HG02885 (cell line): ENCODE measurements at regions not wholly inside any gene's neighbourhood (a gene's known extent, or its start where the extent isn't known, plus 50 kb on each side); places are given as distances from the start of the nearest gene placed in this dataset.
"Not testable (repeated sequence)": the region's sequence is repeated elsewhere in the genome, so short reads cannot be mapped to it uniquely, and the experiment has no call there.

Experiments
- ATAC-seq: cut with Tn5 transposase; IDR thresholded peaks from one replicate; pipeline ENCODE4 v1.9.1; 2021; ENCODE audit warnings: mild to moderate bottlenecking; ENCODE audit not compliant: unreplicated experiment, poor library complexity

GRCh38 chr2:126952216-126952615 lies 53.5 kb downstream of the TEX51 start:
- ATAC-seq = no peak

- no peak for ATAC-seq
These were observed 54.8 kb downstream of the TEX51 start for GRCh38 chr2:126953483-126953882.

DNA sequence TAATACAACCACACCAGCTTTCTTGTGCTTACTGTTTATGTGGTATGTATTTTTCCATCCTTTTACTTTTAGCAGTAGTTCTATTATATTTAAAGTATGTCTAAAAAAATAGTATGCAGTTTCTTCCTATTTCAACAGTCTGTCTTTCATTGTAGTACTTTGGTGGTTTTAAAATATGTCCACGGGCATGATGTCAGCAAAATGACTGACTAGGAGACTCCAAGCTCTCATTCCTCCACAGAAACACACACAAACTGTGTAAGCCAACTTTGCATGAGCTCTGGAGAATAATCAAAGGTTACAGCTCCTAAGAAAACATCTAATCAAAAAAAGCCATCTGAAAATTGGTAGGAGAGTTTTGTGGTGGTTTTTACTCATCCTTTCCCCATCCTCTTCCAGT lies 56.1 kb downstream of the TEX51 start:
- no peak for ATAC-seq

- not testable (repeated sequence) for ATAC-seq
These were observed 58.1 kb downstream of the TEX51 start for GRCh38 chr2:126956773-126957172.

GRCh38 chr2:126963390-126963789 lies 64.7 kb downstream of the TEX51 start:
- ATAC-seq = no peak

DNA sequence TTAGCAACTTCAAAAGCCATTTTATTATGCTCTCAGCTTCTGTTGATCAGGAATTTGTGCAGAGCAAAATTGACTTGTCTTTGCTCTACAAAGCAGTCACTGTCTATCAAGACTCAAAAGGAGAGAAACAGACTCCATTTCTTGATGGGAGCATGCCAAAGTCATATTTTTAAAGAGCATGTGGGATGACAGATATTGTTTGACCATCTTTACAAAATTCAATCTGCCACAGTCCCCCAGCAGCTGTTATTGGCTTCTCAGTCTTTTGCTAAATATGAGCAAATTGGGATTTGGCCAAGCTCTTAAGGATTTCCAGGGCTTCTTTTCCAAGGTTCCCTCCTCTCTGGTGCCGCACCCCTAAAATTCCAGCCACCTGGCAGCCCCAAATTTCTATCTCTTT lies 67.9 kb downstream of the TEX51 start:
- ATAC-seq = no peak

GRCh38 chr2:126970583-126970982 lies 71.9 kb downstream of the TEX51 start:
- no peak for ATAC-seq

- ATAC-seq = no peak
These were observed 72.4 kb downstream of the TEX51 start for GRCh38 chr2:126971162-126971480.

GRCh38 chr2:126971481-126972278 lies 73.0 kb downstream of the TEX51 start:
- ATAC-seq = peak; percentile 96

DNA sequence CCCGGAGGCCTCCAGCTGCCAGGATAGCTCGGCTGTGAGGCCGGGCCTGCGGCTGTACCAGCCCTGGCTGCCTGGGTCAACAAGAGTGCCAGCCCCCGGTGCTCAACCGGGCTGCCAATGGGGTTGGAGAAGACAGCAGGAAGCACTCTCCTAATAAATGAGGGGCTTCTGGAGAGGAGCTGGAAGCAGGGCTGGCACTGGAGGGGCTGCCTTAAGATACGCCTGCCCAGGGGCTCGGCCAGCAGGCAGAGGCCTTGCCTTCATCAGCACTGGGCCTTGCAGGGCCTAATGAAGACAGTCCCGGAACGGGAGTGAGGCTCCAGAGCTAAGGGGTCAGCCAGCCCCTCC lies 73.6 kb downstream of the TEX51 start:
- no peak for ATAC-seq

- ATAC-seq = no peak
These were observed 75.1 kb downstream of the TEX51 start for GRCh38 chr2:126973745-126974144.

- ATAC-seq = no peak
These were observed 77.3 kb downstream of the TEX51 start for GRCh38 chr2:126975671-126976655.

DNA sequence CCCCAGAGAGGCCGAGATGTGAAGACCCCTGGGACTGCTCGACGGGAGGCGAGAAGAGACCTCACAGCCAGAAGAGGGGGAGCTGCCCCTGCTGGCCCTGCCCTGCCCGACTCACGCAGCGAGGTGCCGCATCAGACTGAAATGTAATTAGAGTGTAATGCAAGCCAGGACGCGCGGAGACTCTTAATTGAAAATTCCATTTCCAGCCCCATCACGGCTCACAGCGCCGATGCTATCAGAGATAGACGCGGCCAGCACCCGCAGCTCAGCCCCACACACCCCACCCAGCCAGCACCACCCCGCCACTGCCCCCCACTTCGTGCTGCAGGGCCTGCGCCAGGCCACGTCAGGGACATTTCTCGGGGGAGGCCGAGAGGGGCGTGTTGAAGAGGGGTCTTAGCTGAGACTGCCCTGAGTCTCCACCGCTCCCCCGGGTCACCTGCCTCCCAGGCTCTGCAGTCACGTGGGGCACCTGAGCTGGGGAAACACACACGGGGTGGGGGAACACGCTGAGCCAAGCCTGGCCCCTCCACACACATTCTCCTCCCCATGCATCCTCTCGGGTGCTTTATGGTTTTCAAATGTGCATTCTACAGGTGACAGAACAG lies 78.1 kb downstream of the TEX51 start:
- ATAC-seq = no peak

DNA sequence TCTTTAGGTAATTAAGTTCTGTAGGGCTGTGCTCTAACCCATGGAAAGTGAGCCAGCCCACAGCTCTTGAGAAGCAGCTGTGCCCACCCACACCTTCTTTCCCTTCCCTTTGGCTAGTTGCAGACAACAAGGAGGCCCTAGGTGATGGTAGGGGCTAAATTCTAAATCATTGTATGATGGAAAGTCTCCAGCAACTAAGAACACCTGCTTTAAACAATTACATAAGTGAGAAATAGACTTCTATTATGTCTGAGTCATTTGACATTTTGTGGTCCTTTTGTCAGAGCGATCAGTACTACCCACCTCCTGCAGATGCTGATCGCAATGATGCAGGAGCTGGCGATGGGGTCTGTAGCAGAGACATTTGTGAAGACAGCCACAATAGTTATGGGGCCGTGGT lies 79.6 kb downstream of the TEX51 start:
- peak; percentile 58 for ATAC-seq

GRCh38 chr2:126979039-126980003 lies 80.6 kb downstream of the TEX51 start:
- no peak for ATAC-seq

GRCh38 chr2:126981476-126981875 lies 82.8 kb downstream of the TEX51 start:
- no peak for ATAC-seq

GRCh38 chr2:126982935-126983334 lies 84.2 kb downstream of the TEX51 start:
- ATAC-seq = no peak

DNA sequence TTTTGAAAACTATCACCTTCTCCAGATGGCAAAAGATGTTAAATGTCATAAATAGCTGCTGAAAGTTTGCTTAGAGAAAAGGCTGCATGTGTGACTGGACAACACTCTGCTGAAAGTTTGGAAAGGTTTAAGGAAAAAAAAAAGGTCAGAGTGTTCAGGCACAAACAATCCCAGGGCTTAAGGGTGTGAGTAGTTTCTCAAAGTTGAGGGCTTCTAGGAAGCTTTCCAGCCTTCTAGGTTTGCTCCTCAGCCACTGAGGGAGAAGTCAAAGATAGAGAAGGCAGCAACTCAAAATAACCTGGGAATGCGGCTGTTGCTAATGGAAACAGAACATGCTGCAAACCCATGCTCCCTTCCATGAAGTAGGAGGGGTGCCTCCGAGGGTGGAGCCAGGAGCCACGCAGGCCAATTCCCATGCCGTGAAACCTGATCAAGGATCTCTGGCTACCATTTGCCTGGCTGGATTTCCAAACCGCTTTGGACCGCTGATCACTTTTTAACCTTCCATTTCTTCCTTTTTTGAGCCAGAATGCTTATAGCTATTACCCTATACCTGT lies 88.0 kb downstream of the TEX51 start:
- no peak for ATAC-seq

GRCh38 chr2:126988482-126988881 lies 89.8 kb downstream of the TEX51 start:
- no peak for ATAC-seq

DNA sequence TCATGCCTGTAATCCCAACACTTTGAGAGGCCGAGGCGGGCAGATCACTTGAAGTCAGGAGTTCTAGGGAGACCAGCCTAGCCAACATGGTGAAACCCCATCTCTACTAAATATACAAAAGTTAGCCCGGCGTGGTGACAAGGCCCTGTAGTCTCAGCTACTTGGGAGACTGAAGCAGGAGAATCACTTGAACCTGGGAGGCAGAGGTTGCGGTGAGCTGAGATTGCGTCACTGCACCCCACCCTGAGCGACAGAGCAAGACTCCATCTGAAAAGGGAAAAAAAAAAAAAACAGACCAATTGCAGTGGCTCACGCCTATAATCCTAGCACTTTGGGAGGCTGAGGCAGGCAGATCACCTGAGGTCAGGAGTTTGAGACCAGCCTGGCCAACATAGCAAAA lies 90.4 kb downstream of the TEX51 start:
- not testable (repeated sequence) for ATAC-seq
